Panc1 (cell line): ENCODE measurements at regions not wholly inside any gene's neighbourhood (a gene's known extent, or its start where the extent isn't known, plus 50 kb on each side); places are given as distances from the start of the nearest gene placed in this dataset.

Experiments used
- ATAC-seq: fragments of 200-7000 bp; cut with Tn5 transposase; 2 replicates; pipeline ENCODE4 v1.9.1; 2020; ENCODE audit warnings: mild to moderate bottlenecking, moderate library complexity
- BruUV-seq: library from RNA; stranded (reverse); fragments of 400-500 nt; replicated peaks from 2 replicates; lab custom pipeline; 2021; lab: Mats Ljungman, UMichigan
- CTCF ChIA-PET: fragments of 300-600 bp; sonication (Branson Sonifier 250); formaldehyde crosslinking; loops from one replicate; lab custom pipeline; 2022; ENCODE audit warnings: antibody characterized with exemption; lab: Charles Lee
- POLR2A ChIA-PET: fragments of 300-600 bp; sonication (Branson Sonifier 250); formaldehyde crosslinking; loops from one replicate; lab custom pipeline; 2022; ENCODE audit warnings: antibody characterized with exemption; lab: Charles Lee
- DNase-seq: peaks from one replicate; pipeline ENCODE4 v3.0.0-alpha.2; 2010; ENCODE audit warnings: low read depth, low spot score
- H3K27ac ChIP-seq: 2 replicates; pipeline ENCODE4 v1.5.1; 2011; ENCODE audit warnings: mild to moderate bottlenecking, low read length, inconsistent platforms
- H3K27me3 ChIP-seq: fragments of 200-500 bp; sonication (Bioruptor generic); 2 replicates; pipeline ENCODE4 v1.6.0; 2014; ENCODE audit warnings: low read length, inconsistent platforms; ENCODE audit not compliant: control insufficient read depth, insufficient read depth
- H3K36me3 ChIP-seq: fragments of 200-500 bp; sonication (Bioruptor generic); 2 replicates; pipeline ENCODE4 v1.5.1; 2014; ENCODE audit warnings: inconsistent platforms, mild to moderate bottlenecking, low read length, moderate library complexity; ENCODE audit not compliant: control insufficient read depth, insufficient read depth
- H3K4me1 ChIP-seq: 2 replicates; pipeline ENCODE4 v1.5.1; 2011; ENCODE audit warnings: inconsistent platforms, mild to moderate bottlenecking, low read length, moderate library complexity; ENCODE audit not compliant: control insufficient read depth, insufficient read depth
- H3K4me3 ChIP-seq, 2 experiments: 2 replicates each; pipeline ENCODE4 v1.5.1; 2011 to 2012; ENCODE audit warnings: low read depth in 2 of 2, low read length in 2 of 2, mild to moderate bottlenecking in 2 of 2, inconsistent platforms in 1 of 2, moderate library complexity in 1 of 2
- H3K9me3 ChIP-seq: fragments of 200-500 bp; sonication (Bioruptor generic); 2 replicates; pipeline ENCODE4 v1.5.1; 2014; ENCODE audit warnings: low read depth, mild to moderate bottlenecking, inconsistent platforms, low read length, moderate library complexity; ENCODE audit not compliant: control insufficient read depth, insufficient read depth
- POLR2AphosphoS5 ChIP-seq: IDR thresholded peaks from 2 replicates; pipeline ENCODE4 v1.6.1; 2012; ENCODE audit warnings: mild to moderate bottlenecking, low read depth, low read length, moderate library complexity
- SIN3A ChIP-seq: IDR thresholded peaks from 2 replicates; pipeline ENCODE4 v1.6.1; 2012; ENCODE audit warnings: low read depth, mild to moderate bottlenecking, low read length, moderate library complexity, borderline replicate concordance; ENCODE audit not compliant: insufficient read depth
- TCF7L2 ChIP-seq: IDR thresholded peaks from 2 replicates; pipeline ENCODE4 v1.6.1; 2011; ENCODE audit warnings: mild to moderate bottlenecking, low read depth, low read length, inconsistent platforms
- in situ Hi-C: cut with HindIII; loops from 2 replicates; pipeline ENCODE4 v1.10.0; 2016; ENCODE audit warnings: low sequenced_read_pairs, low pct_unique_long_range_greater_than_20kb
- intact Hi-C: fragments of 100-400 bp; cut with micrococcal nuclease; formaldehyde crosslinking; loops from one replicate; pipeline ENCODE4 v1.10.0; 2022; ENCODE audit not compliant: unreplicated experiment
- TF ChIP-seq, protein P1 (sequence below): fragments of 450-650 bp; IDR thresholded peaks from 2 replicates; pipeline ENCODE4 v1.5.1; 2017; ENCODE audit warnings: mild to moderate bottlenecking
- TF ChIP-seq, protein P2 (sequence below), 2 experiments: IDR thresholded peaks; 2 replicates each; pipeline ENCODE4 v1.6.1; 2011 to 2012; ENCODE audit warnings: low read depth in 2 of 2, control low read depth in 1 of 2, low read length in 1 of 2, mild to moderate bottlenecking in 1 of 2, moderate library complexity in 1 of 2; ENCODE audit not compliant: insufficient read depth in 1 of 2

DNA sequence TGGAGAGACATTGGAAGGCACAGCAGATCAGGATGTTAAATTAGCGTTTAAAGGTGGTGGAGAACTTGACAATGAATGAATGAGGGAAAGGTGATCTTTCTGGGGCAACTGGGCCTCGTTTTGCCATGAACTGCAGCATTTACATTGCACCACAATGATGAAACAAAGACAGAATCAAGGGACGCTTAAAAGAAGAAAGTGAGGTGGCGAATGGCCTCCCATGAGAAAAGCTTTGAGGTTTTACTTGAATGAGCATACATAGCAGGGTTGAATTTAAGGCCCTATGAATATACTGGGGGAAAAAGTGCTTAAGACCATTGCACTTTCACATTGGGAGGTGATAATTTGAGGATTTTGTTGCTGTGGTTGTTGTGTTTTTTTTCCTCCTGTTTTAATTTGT is 476.4 kb downstream of the ISL1 start:
- no peaks in the 10 kb centered on the region for H3K27me3 ChIP-seq
- no peaks in the 10 kb centered on the region for H3K36me3 ChIP-seq
- no peak for TF ChIP-seq POLR2AphosphoS5
- TF ChIP-seq, protein P1, sequence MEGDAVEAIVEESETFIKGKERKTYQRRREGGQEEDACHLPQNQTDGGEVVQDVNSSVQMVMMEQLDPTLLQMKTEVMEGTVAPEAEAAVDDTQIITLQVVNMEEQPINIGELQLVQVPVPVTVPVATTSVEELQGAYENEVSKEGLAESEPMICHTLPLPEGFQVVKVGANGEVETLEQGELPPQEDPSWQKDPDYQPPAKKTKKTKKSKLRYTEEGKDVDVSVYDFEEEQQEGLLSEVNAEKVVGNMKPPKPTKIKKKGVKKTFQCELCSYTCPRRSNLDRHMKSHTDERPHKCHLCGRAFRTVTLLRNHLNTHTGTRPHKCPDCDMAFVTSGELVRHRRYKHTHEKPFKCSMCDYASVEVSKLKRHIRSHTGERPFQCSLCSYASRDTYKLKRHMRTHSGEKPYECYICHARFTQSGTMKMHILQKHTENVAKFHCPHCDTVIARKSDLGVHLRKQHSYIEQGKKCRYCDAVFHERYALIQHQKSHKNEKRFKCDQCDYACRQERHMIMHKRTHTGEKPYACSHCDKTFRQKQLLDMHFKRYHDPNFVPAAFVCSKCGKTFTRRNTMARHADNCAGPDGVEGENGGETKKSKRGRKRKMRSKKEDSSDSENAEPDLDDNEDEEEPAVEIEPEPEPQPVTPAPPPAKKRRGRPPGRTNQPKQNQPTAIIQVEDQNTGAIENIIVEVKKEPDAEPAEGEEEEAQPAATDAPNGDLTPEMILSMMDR = no peak
- TF ChIP-seq, protein P2, sequence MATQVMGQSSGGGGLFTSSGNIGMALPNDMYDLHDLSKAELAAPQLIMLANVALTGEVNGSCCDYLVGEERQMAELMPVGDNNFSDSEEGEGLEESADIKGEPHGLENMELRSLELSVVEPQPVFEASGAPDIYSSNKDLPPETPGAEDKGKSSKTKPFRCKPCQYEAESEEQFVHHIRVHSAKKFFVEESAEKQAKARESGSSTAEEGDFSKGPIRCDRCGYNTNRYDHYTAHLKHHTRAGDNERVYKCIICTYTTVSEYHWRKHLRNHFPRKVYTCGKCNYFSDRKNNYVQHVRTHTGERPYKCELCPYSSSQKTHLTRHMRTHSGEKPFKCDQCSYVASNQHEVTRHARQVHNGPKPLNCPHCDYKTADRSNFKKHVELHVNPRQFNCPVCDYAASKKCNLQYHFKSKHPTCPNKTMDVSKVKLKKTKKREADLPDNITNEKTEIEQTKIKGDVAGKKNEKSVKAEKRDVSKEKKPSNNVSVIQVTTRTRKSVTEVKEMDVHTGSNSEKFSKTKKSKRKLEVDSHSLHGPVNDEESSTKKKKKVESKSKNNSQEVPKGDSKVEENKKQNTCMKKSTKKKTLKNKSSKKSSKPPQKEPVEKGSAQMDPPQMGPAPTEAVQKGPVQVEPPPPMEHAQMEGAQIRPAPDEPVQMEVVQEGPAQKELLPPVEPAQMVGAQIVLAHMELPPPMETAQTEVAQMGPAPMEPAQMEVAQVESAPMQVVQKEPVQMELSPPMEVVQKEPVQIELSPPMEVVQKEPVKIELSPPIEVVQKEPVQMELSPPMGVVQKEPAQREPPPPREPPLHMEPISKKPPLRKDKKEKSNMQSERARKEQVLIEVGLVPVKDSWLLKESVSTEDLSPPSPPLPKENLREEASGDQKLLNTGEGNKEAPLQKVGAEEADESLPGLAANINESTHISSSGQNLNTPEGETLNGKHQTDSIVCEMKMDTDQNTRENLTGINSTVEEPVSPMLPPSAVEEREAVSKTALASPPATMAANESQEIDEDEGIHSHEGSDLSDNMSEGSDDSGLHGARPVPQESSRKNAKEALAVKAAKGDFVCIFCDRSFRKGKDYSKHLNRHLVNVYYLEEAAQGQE (IDR thresholded peaks at IDR 0.05; ENCODE audit: insufficient read depth in 1 of 2, low read depth in 2 of 2, low read length in 1 of 2) = no peak
- no peak for TF ChIP-seq TCF7L2
- TF ChIP-seq SIN3A = no peak
- in situ Hi-C loops (no loop called here), intact Hi-C loops (no loop called here)
- BruUV-seq = no TSS peak
- no peak overlapping the region for H3K4me3 ChIP-seq
- no peak overlapping the region for H3K27ac ChIP-seq
- ATAC-seq (no peak), DNase-seq (no peak)
- 0 out of 2 replicates have a peak, but pooled peaks cover 5% of the 10 kb centered on the region for H3K9me3 ChIP-seq
- ChIA-PET POLR2A (no interaction called here), CTCF (no interaction called here)
- H3K4me1 ChIP-seq = no peaks in the 10 kb centered on the region

DNA sequence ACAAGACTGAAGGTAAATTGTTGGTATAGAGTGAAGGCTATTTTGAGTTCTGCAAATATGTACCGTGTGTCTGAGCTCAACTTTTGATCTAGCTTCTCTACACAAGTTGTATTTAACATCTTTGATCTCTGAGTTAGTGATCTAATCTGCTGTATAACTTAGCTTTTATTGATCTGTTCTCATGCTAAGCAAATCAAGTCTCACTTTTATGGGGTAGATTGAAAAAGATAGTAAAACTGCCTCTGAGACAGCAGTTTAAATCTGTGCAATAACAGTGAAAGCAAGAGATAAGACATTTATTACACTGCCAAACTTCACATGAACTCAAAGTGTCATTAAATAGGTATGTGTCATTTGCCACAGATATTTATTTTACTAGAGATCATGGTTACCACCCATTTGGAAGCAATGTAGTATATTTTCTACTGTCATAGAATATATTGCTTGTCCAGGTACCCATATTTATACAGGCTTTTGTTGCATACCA is 477.3 kb downstream of the ISL1 start:
- TF ChIP-seq SIN3A (no peak), TCF7L2 (peak; percentile 94)
- TF ChIP-seq, protein P1 = no peak
- TF ChIP-seq, protein P2 (IDR thresholded peaks at IDR 0.05; ENCODE audit: insufficient read depth in 1 of 2, low read depth in 2 of 2, low read length in 1 of 2) = no peak

More for the DNA sequence above, 477.3 kb downstream of the ISL1 start:
- Histone ChIP-seq H3K4me3 (no peak overlapping the region), H3K9me3 (0 out of 2 replicates have a peak, but pooled peaks cover 5% of the 10 kb centered on the region), H3K27me3 (no peaks in the 10 kb centered on the region), H3K4me1 (no peaks in the 10 kb centered on the region), H3K36me3 (no peaks in the 10 kb centered on the region), H3K27ac (no peak overlapping the region)
- in situ Hi-C loops (no loop called here), intact Hi-C loops (no loop called here)
- no peak for DNase-seq
- peak; percentile 63 for ATAC-seq
- ChIA-PET CTCF (interaction anchor here (0.7 kb wide), 1 partner anchor 883 kb away, joined by 3 read pairs; no protein-coding TSS in a partner anchor), POLR2A (no interaction called here)
- no TSS peak for BruUV-seq
